Limb (tissue), 2 donors: ENCODE measurements at regions not wholly inside any gene's neighbourhood (a gene's known extent, or its start where the extent isn't known, plus 50 kb on each side); places are given as distances from the start of the nearest gene placed in this dataset.

Source experiments
- DNase-seq, 2 donors: peaks; one replicate each; pipeline ENCODE4 v3.0.0-alpha.2; 2016; ENCODE audit errors: extremely low spot score in 2 of 2

- DNase-seq: no peak
These were observed 527.1 kb upstream of the MARCKS start for GRCh38 chr6:113329942-113330635.

GRCh38 chr6:113330636-113330946 is 526.6 kb upstream of the MARCKS start:
- DNase-seq: no peak

- no peak for DNase-seq
These were observed 526.1 kb upstream of the MARCKS start for GRCh38 chr6:113331021-113331420.

GRCh38 chr6:113338644-113339043 is 518.5 kb upstream of the MARCKS start:
- DNase-seq: no peak

GRCh38 chr6:113339209-113339608 is 517.9 kb upstream of the MARCKS start:
- DNase-seq: no peak

- DNase-seq: no peak
These were observed 516.8 kb upstream of the MARCKS start for GRCh38 chr6:113340371-113340770.

GRCh38 chr6:113343940-113344339 is 513.2 kb upstream of the MARCKS start:
- no peak for DNase-seq

GRCh38 chr6:113344969-113345368 is 512.2 kb upstream of the MARCKS start:
- DNase-seq: no peak

GRCh38 chr6:113347436-113347835 is 509.7 kb upstream of the MARCKS start:
- no peak for DNase-seq

- DNase-seq: no peak
These were observed 506.7 kb upstream of the MARCKS start for GRCh38 chr6:113350461-113350860.

- DNase-seq: peak in 1 of 2 donors; percentile 51
These were observed 505.8 kb upstream of the MARCKS start for GRCh38 chr6:113351173-113351834.

- DNase-seq: no peak
These were observed 504.9 kb upstream of the MARCKS start for GRCh38 chr6:113352029-113352801.

GRCh38 chr6:113352831-113353230 is 504.3 kb upstream of the MARCKS start:
- DNase-seq: no peak

GRCh38 chr6:113353392-113353791 is 503.8 kb upstream of the MARCKS start:
- DNase-seq: no peak

- no peak for DNase-seq
These were observed 502.8 kb upstream of the MARCKS start for GRCh38 chr6:113354204-113354895.

- DNase-seq: no peak
These were observed 501.0 kb upstream of the MARCKS start for GRCh38 chr6:113356139-113356538.

- DNase-seq: no peak
These were observed 500.1 kb upstream of the MARCKS start for GRCh38 chr6:113357041-113357440.

GRCh38 chr6:113358063-113358583 is 499.0 kb upstream of the MARCKS start:
- no peak for DNase-seq

GRCh38 chr6:113359155-113360140 is 497.7 kb upstream of the MARCKS start:
- no peak for DNase-seq

GRCh38 chr6:113361014-113361645 is 496.0 kb upstream of the MARCKS start:
- no peak for DNase-seq
